Ascending aorta (tissue), 2 donors: ENCODE measurements at regions not wholly inside any gene's neighbourhood (a gene's known extent, or its start where the extent isn't known, plus 50 kb on each side); places are given as distances from the start of the nearest gene placed in this dataset.

Experiments used
- DNase-seq, 2 donors: peaks; one replicate each; pipeline ENCODE4 v3.0.0-alpha.2; 2019; ENCODE audit warnings: low spot score in 2 of 2
- H3K27ac ChIP-seq, 2 donors: fragments of 200-600 bp; sonication (generic); one replicate each; pipeline ENCODE4 v1.5.1; 2016 to 2017; ENCODE audit warnings: mild to moderate bottlenecking in 1 of 2
- H3K27me3 ChIP-seq: fragments of 200-600 bp; sonication (generic); one replicate; pipeline ENCODE4 v1.5.1; 2017
- H3K36me3 ChIP-seq, 2 donors: fragments of 200-600 bp; sonication (generic); one replicate each; pipeline ENCODE4 v1.5.1; 2016
- H3K4me1 ChIP-seq, 2 donors: fragments of 200-600 bp; sonication (generic); one replicate each; pipeline ENCODE4 v1.5.1; 2016 to 2017; ENCODE audit warnings: mild to moderate bottlenecking in 1 of 2
- H3K4me3 ChIP-seq, 2 donors: fragments of 200-600 bp; sonication (generic); one replicate each; pipeline ENCODE4 v1.5.1; 2016 to 2017; ENCODE audit warnings: mild to moderate bottlenecking in 1 of 2
- H3K9me3 ChIP-seq, 2 donors: fragments of 200-600 bp; sonication (generic); one replicate each; pipeline ENCODE4 v1.5.1; 2016
- intact Hi-C: fragments of 100-400 bp; cut with DNase I; formaldehyde crosslinking; loops from one replicate; pipeline ENCODE4 v1.15.1; 2023
- TF ChIP-seq, protein P1 (sequence below), 3 experiments: fragments of 200-600 bp in 2 of 3; fragments of 450-650 bp in 1 of 3; sonication (generic) in 2 of 3; IDR thresholded peaks; one replicate each; pipeline ENCODE4 v1.5.1; 2016 to 2019; ENCODE audit warnings: antibody characterized with exemption in 3 of 3, mild to moderate bottlenecking in 1 of 3, moderate library complexity in 1 of 3

DNA sequence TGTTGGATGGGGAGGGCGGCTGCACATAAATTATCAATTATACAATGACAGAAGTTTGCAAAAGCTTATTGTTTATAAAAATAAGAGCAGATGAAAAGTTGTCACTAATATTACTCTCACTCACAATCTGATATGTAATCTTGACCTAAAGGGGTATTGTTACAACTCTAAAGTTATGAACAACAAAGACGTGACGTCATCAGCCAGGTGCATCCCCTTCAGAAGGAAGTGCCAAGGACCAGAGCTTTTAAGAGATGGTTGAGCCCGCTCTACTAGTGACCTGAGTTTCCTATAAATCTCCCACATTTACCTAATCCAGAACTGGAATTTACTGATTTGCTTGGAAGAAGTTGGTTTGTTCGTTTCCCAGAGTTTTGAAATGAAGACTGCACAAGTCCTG lies 247.7 kb upstream of the MGMT start:
- intact Hi-C loops, result no loop called here
- no peak for DNase-seq

DNA sequence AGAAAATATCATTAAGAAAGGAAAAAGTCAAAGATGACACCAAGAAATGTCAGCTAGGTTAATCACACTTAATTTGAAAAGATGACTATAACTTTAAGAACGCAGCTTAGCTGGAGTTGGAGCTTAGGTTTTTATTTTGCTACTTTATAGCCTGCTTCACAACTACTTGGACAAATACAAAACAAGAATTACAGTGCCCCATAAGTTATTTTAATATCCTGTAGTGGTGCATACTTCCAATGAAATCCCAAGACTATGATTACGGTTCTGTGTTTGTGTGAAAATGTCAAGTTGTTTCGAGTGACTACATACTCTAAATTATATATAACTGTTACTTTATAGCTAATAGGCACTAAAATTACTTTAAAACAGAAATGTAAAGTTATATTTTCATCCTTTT lies 244.6 kb upstream of the MGMT start:
- no peak for DNase-seq
- TF ChIP-seq, protein P1, sequence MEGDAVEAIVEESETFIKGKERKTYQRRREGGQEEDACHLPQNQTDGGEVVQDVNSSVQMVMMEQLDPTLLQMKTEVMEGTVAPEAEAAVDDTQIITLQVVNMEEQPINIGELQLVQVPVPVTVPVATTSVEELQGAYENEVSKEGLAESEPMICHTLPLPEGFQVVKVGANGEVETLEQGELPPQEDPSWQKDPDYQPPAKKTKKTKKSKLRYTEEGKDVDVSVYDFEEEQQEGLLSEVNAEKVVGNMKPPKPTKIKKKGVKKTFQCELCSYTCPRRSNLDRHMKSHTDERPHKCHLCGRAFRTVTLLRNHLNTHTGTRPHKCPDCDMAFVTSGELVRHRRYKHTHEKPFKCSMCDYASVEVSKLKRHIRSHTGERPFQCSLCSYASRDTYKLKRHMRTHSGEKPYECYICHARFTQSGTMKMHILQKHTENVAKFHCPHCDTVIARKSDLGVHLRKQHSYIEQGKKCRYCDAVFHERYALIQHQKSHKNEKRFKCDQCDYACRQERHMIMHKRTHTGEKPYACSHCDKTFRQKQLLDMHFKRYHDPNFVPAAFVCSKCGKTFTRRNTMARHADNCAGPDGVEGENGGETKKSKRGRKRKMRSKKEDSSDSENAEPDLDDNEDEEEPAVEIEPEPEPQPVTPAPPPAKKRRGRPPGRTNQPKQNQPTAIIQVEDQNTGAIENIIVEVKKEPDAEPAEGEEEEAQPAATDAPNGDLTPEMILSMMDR (IDR thresholded peaks at IDR 0.05), result no peak
- H3K27ac ChIP-seq, result no peak overlapping the region
- H3K4me3 ChIP-seq, result no peak overlapping the region
- no peaks in the 10 kb centered on the region for H3K4me1 ChIP-seq
- H3K27me3 ChIP-seq, result no peaks in the 10 kb centered on the region
- H3K36me3 ChIP-seq, result no peaks in the 10 kb centered on the region
- intact Hi-C loops, result no loop called here
- no peaks in the 10 kb centered on the region for H3K9me3 ChIP-seq

More for the DNA sequence above, 247.7 kb upstream of the MGMT start:
- H3K27me3 ChIP-seq, result no peaks in the 10 kb centered on the region
- TF ChIP-seq, protein P1 (IDR thresholded peaks at IDR 0.05), result no peak
- no peak overlapping the region for H3K27ac ChIP-seq
- H3K4me3 ChIP-seq, result no peak overlapping the region
- no peaks in the 10 kb centered on the region for H3K9me3 ChIP-seq
- H3K36me3 ChIP-seq, result no peaks in the 10 kb centered on the region
- no peaks in the 10 kb centered on the region for H3K4me1 ChIP-seq

DNA sequence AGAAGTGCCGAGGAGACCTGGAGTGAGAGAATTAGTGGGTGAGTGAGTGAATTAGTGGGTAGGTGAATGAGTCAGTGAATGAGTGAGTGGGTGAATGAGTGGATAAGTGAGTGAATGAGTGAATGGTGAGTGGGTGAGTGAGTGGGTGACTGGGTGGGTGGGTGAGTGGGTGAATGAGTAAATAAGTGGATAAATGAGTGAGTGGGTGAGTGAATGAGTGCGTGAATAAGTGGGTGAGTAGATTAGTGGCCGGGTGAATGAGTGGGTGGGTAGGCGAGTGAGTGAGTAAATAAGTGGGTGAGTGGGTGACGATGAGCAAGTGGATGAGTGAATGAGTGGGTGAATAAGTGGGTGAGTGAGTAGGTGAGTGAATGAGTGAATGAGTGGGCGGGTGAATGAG lies 243.7 kb upstream of the MGMT start:
- Histone ChIP-seq H3K4me3 (no peak overlapping the region), H3K9me3 (no peaks in the 10 kb centered on the region), H3K27me3 (no peaks in the 10 kb centered on the region), H3K4me1 (no peaks in the 10 kb centered on the region), H3K27ac (no peak overlapping the region), H3K36me3 (no peaks in the 10 kb centered on the region)
- TF ChIP-seq, protein P1 (IDR thresholded peaks at IDR 0.05), result no peak
- intact Hi-C loops, result no loop called here
- DNase-seq, result no peak

DNA sequence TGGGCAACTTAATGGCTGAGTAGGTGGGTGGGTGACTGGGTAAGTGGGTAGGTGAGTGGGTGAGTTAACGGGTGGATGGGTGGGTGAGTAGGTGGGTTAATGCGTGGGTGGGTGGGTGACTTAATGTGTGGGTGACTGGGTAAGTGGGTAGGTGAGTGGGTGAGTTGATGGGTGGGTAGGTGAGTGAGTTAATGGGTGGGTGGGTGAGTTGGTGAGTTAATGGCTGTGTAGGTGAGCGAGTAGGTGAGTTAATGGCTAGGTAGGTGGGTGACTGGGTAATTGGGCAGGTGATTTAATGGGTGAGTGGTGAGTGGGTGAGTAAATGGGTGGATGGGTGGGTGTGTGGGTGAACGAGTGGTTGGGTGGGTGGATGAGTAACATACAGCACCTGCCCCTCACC lies 243.0 kb upstream of the MGMT start:
- H3K27ac ChIP-seq, result no peak overlapping the region
- no peaks in the 10 kb centered on the region for H3K9me3 ChIP-seq
- H3K27me3 ChIP-seq, result no peaks in the 10 kb centered on the region
- TF ChIP-seq, protein P1 (IDR thresholded peaks at IDR 0.05), result no peak
- H3K4me1 ChIP-seq, result no peaks in the 10 kb centered on the region
- DNase-seq, result no peak
- intact Hi-C loops, result no loop called here
- H3K36me3 ChIP-seq, result no peaks in the 10 kb centered on the region
- H3K4me3 ChIP-seq, result no peak overlapping the region

DNA sequence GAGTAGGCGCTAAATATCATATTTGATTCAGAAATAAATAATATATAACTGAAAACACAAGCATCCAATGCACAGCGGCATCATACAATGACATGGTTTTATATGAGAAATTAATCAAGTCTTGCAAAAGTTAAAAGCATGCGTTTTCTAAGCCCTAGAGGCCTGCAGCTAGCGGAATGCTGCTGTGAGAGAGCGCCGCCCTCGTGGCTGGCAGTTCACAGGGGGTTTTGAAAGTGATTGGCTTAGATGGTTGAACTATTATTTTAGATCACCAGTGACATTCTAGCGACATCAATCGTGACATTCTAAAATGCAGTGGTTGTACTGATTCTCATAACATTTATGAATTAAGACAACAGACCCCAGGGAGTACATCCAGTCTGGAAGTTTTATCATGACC lies 235.2 kb upstream of the MGMT start:
- no peaks in the 10 kb centered on the region for H3K4me1 ChIP-seq
- intact Hi-C loops, result no loop called here
- H3K4me3 ChIP-seq, result no peak overlapping the region
- H3K36me3 ChIP-seq, result no peaks in the 10 kb centered on the region
- no peaks in the 10 kb centered on the region for H3K9me3 ChIP-seq
- no peak for DNase-seq
- no peak overlapping the region for H3K27ac ChIP-seq
- TF ChIP-seq, protein P1 (IDR thresholded peaks at IDR 0.05), result no peak
- no peaks in the 10 kb centered on the region for H3K27me3 ChIP-seq
